ENCODE measurements at regions not wholly inside any gene's neighbourhood (a gene's known extent, or its start where the extent isn't known, plus 50 kb on each side); places are given as distances from the start of the nearest gene placed in this dataset.

- H3K4me3 ChIP-seq: no peak overlapping the region
- H3K4me1 ChIP-seq: no peaks in the 10 kb centered on the region
- H3K36me3 ChIP-seq: no peaks in the 10 kb centered on the region
- H3K9me3 ChIP-seq: no peaks in the 10 kb centered on the region
- H3K27me3 ChIP-seq: no peaks in the 10 kb centered on the region
- intact Hi-C loops (cut with DNase I): no loop called here
- H3K27ac ChIP-seq: no peak overlapping the region
- TF ChIP-seq CTCF (IDR thresholded peaks at IDR 0.05) (no peak), POLR2A (IDR thresholded peaks at IDR 0.05) (no peak), POLR2AphosphoS5 (IDR thresholded peaks at IDR 0.05) (no peak), EP300 (IDR thresholded peaks at IDR 0.05) (no peak)
- no peak for DNase-seq
Observed at GRCh38 chr11:79547256-79547655, 106.4 kb upstream of the TENM4 start.

GRCh38 chr11:79546351-79546750, 105.5 kb upstream of the TENM4 start:
- intact Hi-C loops (cut with DNase I): no loop called here
- WGBS, 2 donors: 7 to 28% methylated on average over 8 of the region's 8 CpGs

GRCh38 chr11:79544361-79544760, 103.5 kb upstream of the TENM4 start:
- TF ChIP-seq CTCF (IDR thresholded peaks at IDR 0.05): no peak
- no peak for DNase-seq
- intact Hi-C loops (cut with DNase I): no loop called here
- Histone ChIP-seq H3K9me3 (no peaks in the 10 kb centered on the region), H3K27me3 (no peaks in the 10 kb centered on the region), H3K27ac (no peak overlapping the region), H3K4me3 (no peak overlapping the region), H3K4me1 (no peaks in the 10 kb centered on the region), H3K36me3 (no peaks in the 10 kb centered on the region)
- 67 to 91% methylated on average over 2 of the region's 2 CpGs for WGBS, 2 donors

More at GRCh38 chr11:79546351-79546750, 105.5 kb upstream of the TENM4 start:
- no peak overlapping the region for H3K4me3 ChIP-seq
- H3K27me3 ChIP-seq: no peaks in the 10 kb centered on the region
- no peak overlapping the region for H3K27ac ChIP-seq
- H3K36me3 ChIP-seq: no peaks in the 10 kb centered on the region
- no peaks in the 10 kb centered on the region for H3K9me3 ChIP-seq
- no peaks in the 10 kb centered on the region for H3K4me1 ChIP-seq
- TF ChIP-seq EP300 (IDR thresholded peaks at IDR 0.05) (no peak), POLR2AphosphoS5 (IDR thresholded peaks at IDR 0.05) (no peak)
- no peak for DNase-seq

GRCh38 chr11:79543101-79543500, 102.3 kb upstream of the TENM4 start:
- Histone ChIP-seq H3K36me3 (no peaks in the 10 kb centered on the region), H3K27me3 (no peaks in the 10 kb centered on the region), H3K4me3 (no peak overlapping the region), H3K4me1 (no peaks in the 10 kb centered on the region), H3K27ac (no peak overlapping the region), H3K9me3 (no peaks in the 10 kb centered on the region)
- TF ChIP-seq POLR2A (IDR thresholded peaks at IDR 0.05) (no peak), POLR2AphosphoS5 (IDR thresholded peaks at IDR 0.05) (no peak), EP300 (IDR thresholded peaks at IDR 0.05) (no peak), CTCF (IDR thresholded peaks at IDR 0.05) (no peak)
- intact Hi-C loops (cut with DNase I): no loop called here
- DNase-seq: no peak
- 59 to 66% methylated on average over 1 of the region's 1 CpG for WGBS, 2 donors

- no peaks in the 10 kb centered on the region for H3K4me1 ChIP-seq
- H3K36me3 ChIP-seq: no peaks in the 10 kb centered on the region
- no peak for DNase-seq
- no peak overlapping the region for H3K4me3 ChIP-seq
- H3K9me3 ChIP-seq: no peaks in the 10 kb centered on the region
- no peaks in the 10 kb centered on the region for H3K27me3 ChIP-seq
- 68 to 75% methylated on average over 4 of the region's 4 CpGs for WGBS, 2 donors
- no peak overlapping the region for H3K27ac ChIP-seq
- no peak for TF ChIP-seq POLR2A (IDR thresholded peaks at IDR 0.05)
- no peak for TF ChIP-seq EP300 (IDR thresholded peaks at IDR 0.05)
- TF ChIP-seq CTCF (IDR thresholded peaks at IDR 0.05): no peak
- TF ChIP-seq POLR2AphosphoS5 (IDR thresholded peaks at IDR 0.05): no peak
- intact Hi-C loops (cut with DNase I): no loop called here
Observed at GRCh38 chr11:79541466-79541865, 100.6 kb upstream of the TENM4 start.

Data from sigmoid colon (tissue), 6 donors.